DND-41 (cell line): ENCODE measurements at regions not wholly inside any gene's neighbourhood (a gene's known extent, or its start where the extent isn't known, plus 50 kb on each side); places are given as distances from the start of the nearest gene placed in this dataset.

Experiments used
- ATAC-seq: fragments of 200-7000 bp; cut with Tn5 transposase; 3 replicates; pipeline ENCODE4 v1.9.1; 2021; ENCODE audit warnings: low read depth; ENCODE audit not compliant: insufficient read depth
- DNase-seq: peaks from one replicate; pipeline ENCODE4 v3.0.0-alpha.2; 2020
- H2AFZ ChIP-seq: 2 replicates; pipeline ENCODE4 v1.6.0; 2012; ENCODE audit warnings: low read depth, low read length
- H3K27ac ChIP-seq: 2 replicates; pipeline ENCODE4 v1.5.1; 2012; ENCODE audit warnings: low read length, inconsistent platforms
- H3K27me3 ChIP-seq: fragments of 200-600 bp; sonication (generic); 2 replicates; pipeline ENCODE4 v1.6.0; 2012; ENCODE audit warnings: low read length, mild to moderate bottlenecking, inconsistent platforms; ENCODE audit not compliant: insufficient read depth, poor library complexity
- H3K36me3 ChIP-seq: 2 replicates; pipeline ENCODE4 v1.5.1; 2012; ENCODE audit warnings: low read length, inconsistent platforms; ENCODE audit not compliant: insufficient read depth
- H3K4me1 ChIP-seq: 2 replicates; pipeline ENCODE4 v1.5.1; 2012; ENCODE audit warnings: mild to moderate bottlenecking, low read length; ENCODE audit not compliant: insufficient read depth
- H3K4me2 ChIP-seq: 2 replicates; pipeline ENCODE4 v1.6.0; 2012; ENCODE audit warnings: mild to moderate bottlenecking, moderate library complexity, low read length, inconsistent platforms; ENCODE audit not compliant: insufficient read depth
- H3K4me3 ChIP-seq, 2 experiments: fragments of 200-600 bp in 1 of 2; shearing (Covaris generic) in 1 of 2; 2 replicates each; pipeline ENCODE4 v1.5.1; 2012 to 2016; ENCODE audit warnings: inconsistent platforms in 2 of 2, low read length in 2 of 2, mild to moderate bottlenecking in 2 of 2, low read depth in 1 of 2, moderate library complexity in 1 of 2
- H3K79me2 ChIP-seq: 2 replicates; pipeline ENCODE4 v1.6.0; 2012; ENCODE audit warnings: low read length, inconsistent platforms; ENCODE audit not compliant: insufficient read depth
- H3K9ac ChIP-seq: 2 replicates; pipeline ENCODE4 v1.6.0; 2012; ENCODE audit warnings: low read depth, mild to moderate bottlenecking, inconsistent platforms, low read length, moderate library complexity
- H3K9me3 ChIP-seq: 2 replicates; pipeline ENCODE4 v1.5.1; 2012; ENCODE audit warnings: low read length, moderate library complexity, mild to moderate bottlenecking, inconsistent platforms; ENCODE audit not compliant: insufficient read depth, severe bottlenecking
- H4K20me1 ChIP-seq: 2 replicates; pipeline ENCODE4 v1.6.0; 2012; ENCODE audit warnings: low read length; ENCODE audit not compliant: insufficient read depth
- EZH2 ChIP-seq: IDR thresholded peaks from 3 replicates; pipeline ENCODE4 v1.6.1; 2012; ENCODE audit warnings: borderline replicate concordance, low read depth, mild to moderate bottlenecking, moderate library complexity, low read length, inconsistent platforms; ENCODE audit not compliant: severe bottlenecking
- TF ChIP-seq, protein P1 (sequence below): IDR thresholded peaks from 2 replicates; pipeline ENCODE4 v1.5.1; 2012; ENCODE audit warnings: borderline replicate concordance, low read length, moderate library complexity, mild to moderate bottlenecking; ENCODE audit not compliant: poor library complexity, severe bottlenecking; ENCODE audit errors: extremely low read depth

DNA sequence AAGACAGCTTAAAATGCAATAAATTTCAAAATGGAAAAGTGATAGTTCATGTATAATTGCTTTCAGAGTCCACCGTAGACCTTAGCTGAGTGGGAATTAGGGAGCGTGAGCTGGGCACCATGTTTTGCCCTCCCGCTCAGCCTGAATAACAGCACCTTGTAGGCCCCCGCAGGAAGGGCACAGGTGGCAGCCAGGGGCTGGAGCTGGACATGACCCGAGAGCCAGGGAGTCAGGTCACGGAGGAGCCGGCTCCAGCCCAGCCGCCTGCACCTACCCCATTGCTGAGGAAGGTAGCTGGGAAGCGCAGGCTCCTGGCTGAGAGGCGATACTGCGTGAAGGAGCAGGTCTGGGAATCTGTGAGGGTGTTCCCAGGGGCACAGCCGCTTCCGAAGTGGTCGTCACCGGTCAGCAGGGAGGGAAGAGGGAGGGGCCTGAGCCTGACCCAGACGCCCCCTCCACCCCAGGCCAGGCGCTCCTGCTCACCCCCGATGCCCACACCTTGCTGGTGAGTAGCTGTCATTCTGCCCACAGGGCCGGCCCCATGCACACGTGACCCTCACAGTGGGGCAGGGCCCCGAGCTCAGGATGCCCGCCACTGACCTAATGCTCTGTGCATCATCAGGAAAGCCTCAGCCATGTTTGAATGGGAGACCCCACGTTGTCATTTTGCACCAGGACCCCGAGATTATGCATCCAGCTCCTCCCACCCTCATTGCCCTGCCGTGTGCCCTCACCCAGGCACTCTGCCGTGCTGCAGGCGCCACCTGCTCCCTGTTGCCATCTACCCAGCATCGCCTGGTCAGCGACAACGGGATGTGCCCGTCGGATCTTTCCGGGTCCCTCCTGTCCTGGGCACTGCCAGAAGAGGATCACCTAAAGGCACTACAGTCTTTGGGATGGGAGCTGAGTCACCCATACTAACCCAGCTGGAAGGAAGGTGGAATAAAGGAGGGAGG, 129.2 kb upstream of the TCERG1L start:
- no peak overlapping the region for H3K4me2 ChIP-seq
- H4K20me1 ChIP-seq, result peaks cover 4% of the 10 kb centered on the region; the same call in 1 of the 2 replicates
- H3K79me2 ChIP-seq, result no peaks in the 10 kb centered on the region
- TF ChIP-seq, protein P1, sequence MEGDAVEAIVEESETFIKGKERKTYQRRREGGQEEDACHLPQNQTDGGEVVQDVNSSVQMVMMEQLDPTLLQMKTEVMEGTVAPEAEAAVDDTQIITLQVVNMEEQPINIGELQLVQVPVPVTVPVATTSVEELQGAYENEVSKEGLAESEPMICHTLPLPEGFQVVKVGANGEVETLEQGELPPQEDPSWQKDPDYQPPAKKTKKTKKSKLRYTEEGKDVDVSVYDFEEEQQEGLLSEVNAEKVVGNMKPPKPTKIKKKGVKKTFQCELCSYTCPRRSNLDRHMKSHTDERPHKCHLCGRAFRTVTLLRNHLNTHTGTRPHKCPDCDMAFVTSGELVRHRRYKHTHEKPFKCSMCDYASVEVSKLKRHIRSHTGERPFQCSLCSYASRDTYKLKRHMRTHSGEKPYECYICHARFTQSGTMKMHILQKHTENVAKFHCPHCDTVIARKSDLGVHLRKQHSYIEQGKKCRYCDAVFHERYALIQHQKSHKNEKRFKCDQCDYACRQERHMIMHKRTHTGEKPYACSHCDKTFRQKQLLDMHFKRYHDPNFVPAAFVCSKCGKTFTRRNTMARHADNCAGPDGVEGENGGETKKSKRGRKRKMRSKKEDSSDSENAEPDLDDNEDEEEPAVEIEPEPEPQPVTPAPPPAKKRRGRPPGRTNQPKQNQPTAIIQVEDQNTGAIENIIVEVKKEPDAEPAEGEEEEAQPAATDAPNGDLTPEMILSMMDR, result no peak
- no peak for TF ChIP-seq EZH2
- no peaks in the 10 kb centered on the region for H3K27me3 ChIP-seq
- H3K27ac ChIP-seq, result no peak overlapping the region
- ATAC-seq (no peak), DNase-seq (no peak)
- H2AFZ ChIP-seq, result no peak overlapping the region
- no peaks in the 10 kb centered on the region for H3K36me3 ChIP-seq
- no peak overlapping the region for H3K4me3 ChIP-seq
- H3K4me1 ChIP-seq, result no peaks in the 10 kb centered on the region
- no peaks in the 10 kb centered on the region for H3K9me3 ChIP-seq
- no peak overlapping the region for H3K9ac ChIP-seq

DNA sequence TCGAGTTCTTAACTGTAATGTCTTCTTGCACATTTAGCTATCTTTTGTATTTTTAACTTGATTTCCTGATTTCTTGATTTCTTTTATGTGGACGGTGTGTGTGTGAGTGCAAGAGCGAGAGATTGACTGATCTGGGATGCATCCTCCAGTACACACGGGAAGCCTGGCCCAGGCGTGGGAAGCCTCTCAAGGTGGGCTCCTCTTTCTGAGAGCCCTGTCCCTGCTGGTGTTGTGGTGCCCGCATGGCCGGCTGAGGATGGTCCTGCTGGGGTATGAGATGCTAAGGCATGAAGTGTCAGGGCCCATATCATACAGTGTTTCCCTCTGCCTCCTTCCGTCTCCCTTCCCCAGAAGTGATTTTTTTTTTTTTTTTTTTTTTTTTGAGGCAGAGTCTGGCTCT, 130.8 kb upstream of the TCERG1L start:
- H3K27me3 ChIP-seq, result no peaks in the 10 kb centered on the region
- no peak for TF ChIP-seq EZH2
- TF ChIP-seq, protein P1, result no peak

DNA sequence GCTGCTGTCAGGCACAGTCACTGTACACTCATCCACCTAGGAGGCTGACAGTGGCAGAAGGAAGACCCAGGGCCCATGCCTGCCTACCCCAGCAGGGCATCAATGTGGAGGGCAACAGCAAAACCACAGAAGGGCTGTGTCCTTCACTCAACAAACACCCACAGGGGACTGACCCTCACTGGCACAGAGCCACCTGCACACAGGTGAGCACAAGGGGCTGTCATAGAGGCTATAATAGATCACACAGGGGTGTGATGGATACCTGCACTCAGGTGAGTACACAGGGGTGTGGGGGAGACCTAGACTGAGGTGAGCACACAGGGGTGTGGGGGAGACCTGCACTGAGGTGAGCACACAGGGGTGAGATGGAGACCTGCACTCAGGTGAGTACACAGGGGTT, 132.8 kb upstream of the TCERG1L start:
- 0 out of 2 replicates have a peak, but pooled peaks cover 4% of the 10 kb centered on the region for H4K20me1 ChIP-seq
- no peak overlapping the region for H3K27ac ChIP-seq
- ATAC-seq (no peak), DNase-seq (no peak)
- H3K27me3 ChIP-seq, result no peaks in the 10 kb centered on the region
- H3K4me1 ChIP-seq, result no peaks in the 10 kb centered on the region
- H3K4me3 ChIP-seq, result no peak overlapping the region
- H2AFZ ChIP-seq, result no peak overlapping the region
- no peak for TF ChIP-seq EZH2
- TF ChIP-seq, protein P1, result no peak
- no peaks in the 10 kb centered on the region for H3K36me3 ChIP-seq
- H3K9ac ChIP-seq, result no peak overlapping the region
- H3K4me2 ChIP-seq, result no peak overlapping the region
- H3K79me2 ChIP-seq, result no peaks in the 10 kb centered on the region
- no peaks in the 10 kb centered on the region for H3K9me3 ChIP-seq

More for the DNA sequence above, 130.8 kb upstream of the TCERG1L start:
- Histone ChIP-seq H3K9ac (no peak overlapping the region), H3K27ac (no peak overlapping the region), H3K4me3 (no peak overlapping the region), H3K9me3 (no peaks in the 10 kb centered on the region), H3K36me3 (no peaks in the 10 kb centered on the region), H3K4me2 (no peak overlapping the region), H3K4me1 (no peaks in the 10 kb centered on the region), H2AFZ (no peak overlapping the region), H4K20me1 (peaks cover 4% of the 10 kb centered on the region; the same call in 1 of the 2 replicates), H3K79me2 (no peaks in the 10 kb centered on the region)
- DNase-seq (no peak), ATAC-seq (no peak)
